Astrocyte (in vitro differentiated cells and primary cell): ENCODE measurements at regions not wholly inside any gene's neighbourhood (a gene's known extent, or its start where the extent isn't known, plus 50 kb on each side); places are given as distances from the start of the nearest gene placed in this dataset.

ENCODE experiments used
- DNase-seq: peaks from one replicate; pipeline ENCODE4 v3.0.0-alpha.2; 2010; ENCODE audit warnings: low read depth
- FAIRE-seq: peaks from 2 replicates; lab custom pipeline; 2011; peaks lifted over from hg19 to GRCh38; lab: Jason Lieb, UNC
- H2AFZ ChIP-seq: 2 replicates; pipeline ENCODE4 v1.6.0; 2012; ENCODE audit warnings: low read depth, low read length, inconsistent platforms
- H3K27ac ChIP-seq: 2 replicates; pipeline ENCODE4 v1.5.1; 2011; ENCODE audit warnings: low read depth, low read length, inconsistent platforms
- H3K27me3 ChIP-seq: 2 replicates; pipeline ENCODE4 v1.6.0; 2011; ENCODE audit warnings: low read length, inconsistent platforms; ENCODE audit not compliant: insufficient read depth
- H3K36me3 ChIP-seq: 2 replicates; pipeline ENCODE4 v1.5.1; 2011; ENCODE audit warnings: low read length, inconsistent platforms; ENCODE audit not compliant: insufficient read depth
- H3K4me1 ChIP-seq: 2 replicates; pipeline ENCODE4 v1.5.1; 2011; ENCODE audit warnings: low read length, inconsistent platforms; ENCODE audit not compliant: insufficient read depth
- H3K4me2 ChIP-seq: 2 replicates; pipeline ENCODE4 v1.6.0; 2012; ENCODE audit warnings: low read length, inconsistent platforms
- H3K4me3 ChIP-seq: 2 replicates; pipeline ENCODE4 v1.5.1; 2011; ENCODE audit warnings: low read depth, mild to moderate bottlenecking, low read length, inconsistent platforms; ENCODE audit not compliant: insufficient read depth
- H3K79me2 ChIP-seq: 2 replicates; pipeline ENCODE4 v1.6.0; 2012; ENCODE audit warnings: mild to moderate bottlenecking, low read length, inconsistent platforms; ENCODE audit not compliant: insufficient read depth
- H3K9ac ChIP-seq: 2 replicates; pipeline ENCODE4 v1.6.0; 2012; ENCODE audit warnings: mild to moderate bottlenecking, low read length, inconsistent platforms
- H3K9me3 ChIP-seq: 2 replicates; pipeline ENCODE4 v1.5.1; 2012; ENCODE audit warnings: low read depth, mild to moderate bottlenecking, low read length, inconsistent platforms; ENCODE audit not compliant: insufficient read depth
- H4K20me1 ChIP-seq: 2 replicates; pipeline ENCODE4 v1.6.0; 2012; ENCODE audit warnings: low read length, inconsistent platforms; ENCODE audit not compliant: insufficient read depth
- H3K27ac Mint-ChIP-seq: one replicate; pipeline ENCODE4 v1.8.0; 2021; ENCODE audit warnings: mild to moderate bottlenecking, mixed read lengths; ENCODE audit not compliant: unreplicated experiment
- H3K27me3 Mint-ChIP-seq: one replicate; pipeline ENCODE4 v1.8.0; 2021; ENCODE audit warnings: low read depth, mixed read lengths; ENCODE audit not compliant: unreplicated experiment
- H3K36me3 Mint-ChIP-seq: one replicate; pipeline ENCODE4 v1.8.0; 2021; ENCODE audit warnings: low read depth, mixed read lengths; ENCODE audit not compliant: unreplicated experiment
- H3K4me1 Mint-ChIP-seq: one replicate; pipeline ENCODE4 v1.8.0; 2021; ENCODE audit warnings: low read depth, mixed read lengths; ENCODE audit not compliant: unreplicated experiment
- H3K4me3 Mint-ChIP-seq: one replicate; pipeline ENCODE4 v1.8.0; 2021; ENCODE audit warnings: mild to moderate bottlenecking, moderate library complexity, mixed read lengths; ENCODE audit not compliant: unreplicated experiment
- H3K9me3 Mint-ChIP-seq: one replicate; pipeline ENCODE4 v1.8.0; 2021; ENCODE audit warnings: mild to moderate bottlenecking, mixed read lengths; ENCODE audit not compliant: unreplicated experiment
- CTCF ChIP-seq: IDR thresholded peaks from 2 replicates; pipeline ENCODE4 v1.5.1; 2011; ENCODE audit warnings: low read depth, mild to moderate bottlenecking, inconsistent platforms, low read length, moderate library complexity; ENCODE audit not compliant: insufficient read depth
- EZH2 ChIP-seq: IDR thresholded peaks from 2 replicates; pipeline ENCODE4 v1.6.1; 2012; ENCODE audit warnings: mild to moderate bottlenecking, low read length, inconsistent platforms; ENCODE audit not compliant: insufficient read depth

DNA sequence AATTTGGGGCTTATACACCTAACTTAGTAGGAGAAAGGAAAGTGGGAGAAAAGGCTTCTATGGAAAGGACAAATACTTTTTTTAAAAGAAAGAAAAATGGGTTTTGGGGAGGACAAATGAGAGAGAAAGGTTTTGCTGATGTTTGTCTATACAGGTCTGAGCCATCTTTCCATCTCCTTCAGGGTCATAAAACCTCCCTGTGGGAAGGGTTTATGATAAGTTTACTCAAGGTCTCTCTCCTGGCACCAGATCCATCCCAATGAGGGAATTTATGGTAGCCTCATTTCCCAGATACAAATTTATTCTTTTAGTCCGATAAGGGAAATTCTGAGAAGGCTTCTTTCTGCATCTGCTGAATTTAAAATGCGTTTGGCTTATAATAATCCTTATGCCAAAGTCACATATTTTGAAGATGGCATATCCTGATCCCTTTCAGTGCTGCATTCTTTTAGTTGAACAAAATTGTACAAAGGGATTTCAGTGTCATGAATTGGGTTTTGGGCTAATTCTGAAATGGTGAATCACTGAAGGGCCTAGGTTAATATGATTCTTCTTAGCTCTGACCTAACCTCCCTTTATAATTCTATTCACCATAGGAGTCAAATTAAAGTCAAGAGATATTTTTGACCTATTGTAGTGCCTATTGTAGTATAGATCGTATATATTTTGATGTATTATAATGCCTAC is 173.5 kb upstream of the DYRK2 start:
- Histone ChIP-seq H3K4me1 (no peaks in the 10 kb centered on the region), H3K4me2 (no peak overlapping the region), H3K27ac (no peak overlapping the region), H3K79me2 (no peaks in the 10 kb centered on the region), H4K20me1 (no peaks in the 10 kb centered on the region), H3K4me3 (no peak overlapping the region), H2AFZ (no peak overlapping the region), H3K9ac (no peak overlapping the region), H3K27me3 (no peaks in the 10 kb centered on the region), H3K9me3 (no peaks in the 10 kb centered on the region), H3K36me3 (no peaks in the 10 kb centered on the region)
- Mint-ChIP-seq H3K4me1 (peaks cover 20% of the 10 kb centered on the region), H3K9me3 (no peaks in the 10 kb centered on the region), H3K36me3 (no peaks in the 10 kb centered on the region), H3K27me3 (no peaks in the 10 kb centered on the region), H3K4me3 (no peak overlapping the region), H3K27ac (peak overlapping the region; percentile 34)
- FAIRE-seq (no peak), DNase-seq (no peak)
- TF ChIP-seq EZH2 (no peak), CTCF (no peak)

- Histone ChIP-seq H3K4me1 (no peaks in the 10 kb centered on the region), H3K79me2 (no peaks in the 10 kb centered on the region), H3K27me3 (no peaks in the 10 kb centered on the region), H3K9ac (no peak overlapping the region), H3K36me3 (no peaks in the 10 kb centered on the region), H3K9me3 (no peaks in the 10 kb centered on the region), H4K20me1 (no peaks in the 10 kb centered on the region), H3K4me2 (no peak overlapping the region), H3K27ac (no peak overlapping the region), H3K4me3 (no peak overlapping the region), H2AFZ (no peak overlapping the region)
- no peak overlapping the region for H3K4me3 Mint-ChIP-seq
- H3K27ac Mint-ChIP-seq: no peak overlapping the region
- H3K27me3 Mint-ChIP-seq: no peaks in the 10 kb centered on the region
- FAIRE-seq: no peak
- no peak for DNase-seq
- peaks cover 20% of the 10 kb centered on the region for H3K4me1 Mint-ChIP-seq
- TF ChIP-seq EZH2: no peak
- no peak for TF ChIP-seq CTCF
- H3K9me3 Mint-ChIP-seq: no peaks in the 10 kb centered on the region
- H3K36me3 Mint-ChIP-seq: no peaks in the 10 kb centered on the region
These were observed 172.8 kb upstream of the DYRK2 start for GRCh38 chr12:67475725-67476124.

- Histone ChIP-seq H3K79me2 (no peaks in the 10 kb centered on the region), H3K4me1 (no peaks in the 10 kb centered on the region), H3K9ac (no peak overlapping the region), H4K20me1 (no peaks in the 10 kb centered on the region), H3K4me3 (no peak overlapping the region), H3K27me3 (no peaks in the 10 kb centered on the region), H3K9me3 (no peaks in the 10 kb centered on the region), H3K4me2 (no peak overlapping the region), H3K27ac (no peak overlapping the region), H3K36me3 (no peaks in the 10 kb centered on the region), H2AFZ (no peak overlapping the region)
- DNase-seq (no peak), FAIRE-seq (no peak)
- no peaks in the 10 kb centered on the region for H3K36me3 Mint-ChIP-seq
- H3K27me3 Mint-ChIP-seq: no peaks in the 10 kb centered on the region
- peaks cover 2% of the 10 kb centered on the region for H3K9me3 Mint-ChIP-seq
- no peak overlapping the region for H3K4me3 Mint-ChIP-seq
- TF ChIP-seq EZH2 (no peak), CTCF (no peak)
- H3K27ac Mint-ChIP-seq: no peak overlapping the region
- peaks cover 20% of the 10 kb centered on the region for H3K4me1 Mint-ChIP-seq
These were observed 170.8 kb upstream of the DYRK2 start for GRCh38 chr12:67477681-67478265.
